A549 (cell line): ENCODE measurements at regions not wholly inside any gene's neighbourhood (a gene's known extent, or its start where the extent isn't known, plus 50 kb on each side); places are given as distances from the start of the nearest gene placed in this dataset.

ENCODE experiments used
- CBX2 ChIP-seq: fragments of 200-600 bp; sonication (generic); IDR thresholded peaks from 2 replicates; pipeline ENCODE4 v1.6.1; 2016; ENCODE audit warnings: low read depth, mild to moderate bottlenecking, borderline replicate concordance
- POLR2A ChIP-seq: IDR thresholded peaks from 2 replicates; pipeline ENCODE4 v1.6.1; 2012; ENCODE audit warnings: mild to moderate bottlenecking, low read length
- RCOR1 ChIP-seq: fragments of 150-350 bp; IDR thresholded peaks from 2 replicates; pipeline ENCODE4 v1.6.1; 2014; ENCODE audit warnings: antibody characterized with exemption, low read length, low read depth
- TF ChIP-seq, protein P1 (sequence below): fragments of >200 bp; sonication (Bioruptor Twin); formaldehyde crosslinking; IDR thresholded peaks from 3 replicates; pipeline ENCODE4 v1.5.1; 2016

DNA sequence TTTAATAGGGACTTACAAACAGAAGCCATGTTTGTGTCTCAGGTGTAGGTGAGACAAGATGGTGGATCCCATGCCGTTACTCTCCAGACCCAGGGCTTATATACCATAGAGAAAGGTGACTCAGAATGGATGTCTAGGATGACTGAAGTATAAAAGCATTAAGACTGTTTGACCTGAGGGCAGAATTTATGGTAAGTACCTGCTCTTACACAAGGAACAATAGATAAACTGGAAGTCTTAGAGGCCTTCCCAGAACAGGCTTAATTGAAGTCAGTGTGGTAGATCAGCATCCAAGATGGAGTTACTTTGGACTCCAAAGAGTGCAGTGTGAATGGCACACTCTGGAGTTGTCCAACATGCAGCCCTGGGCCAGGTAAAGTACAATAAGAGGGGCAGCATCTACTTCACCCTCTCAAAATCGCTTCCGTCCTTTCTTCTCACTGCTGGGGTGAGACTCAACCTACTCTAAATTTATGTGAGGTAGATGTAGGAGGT is 387.0 kb upstream of the DDI1 start:
- no peak for TF ChIP-seq RCOR1
- no peak for TF ChIP-seq POLR2A
- no peak for TF ChIP-seq CBX2
- TF ChIP-seq, protein P1, sequence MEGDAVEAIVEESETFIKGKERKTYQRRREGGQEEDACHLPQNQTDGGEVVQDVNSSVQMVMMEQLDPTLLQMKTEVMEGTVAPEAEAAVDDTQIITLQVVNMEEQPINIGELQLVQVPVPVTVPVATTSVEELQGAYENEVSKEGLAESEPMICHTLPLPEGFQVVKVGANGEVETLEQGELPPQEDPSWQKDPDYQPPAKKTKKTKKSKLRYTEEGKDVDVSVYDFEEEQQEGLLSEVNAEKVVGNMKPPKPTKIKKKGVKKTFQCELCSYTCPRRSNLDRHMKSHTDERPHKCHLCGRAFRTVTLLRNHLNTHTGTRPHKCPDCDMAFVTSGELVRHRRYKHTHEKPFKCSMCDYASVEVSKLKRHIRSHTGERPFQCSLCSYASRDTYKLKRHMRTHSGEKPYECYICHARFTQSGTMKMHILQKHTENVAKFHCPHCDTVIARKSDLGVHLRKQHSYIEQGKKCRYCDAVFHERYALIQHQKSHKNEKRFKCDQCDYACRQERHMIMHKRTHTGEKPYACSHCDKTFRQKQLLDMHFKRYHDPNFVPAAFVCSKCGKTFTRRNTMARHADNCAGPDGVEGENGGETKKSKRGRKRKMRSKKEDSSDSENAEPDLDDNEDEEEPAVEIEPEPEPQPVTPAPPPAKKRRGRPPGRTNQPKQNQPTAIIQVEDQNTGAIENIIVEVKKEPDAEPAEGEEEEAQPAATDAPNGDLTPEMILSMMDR, result no peak
